ENCODE measurements at regions not wholly inside any gene's neighbourhood (a gene's known extent, or its start where the extent isn't known, plus 50 kb on each side); places are given as distances from the start of the nearest gene placed in this dataset.

DNA sequence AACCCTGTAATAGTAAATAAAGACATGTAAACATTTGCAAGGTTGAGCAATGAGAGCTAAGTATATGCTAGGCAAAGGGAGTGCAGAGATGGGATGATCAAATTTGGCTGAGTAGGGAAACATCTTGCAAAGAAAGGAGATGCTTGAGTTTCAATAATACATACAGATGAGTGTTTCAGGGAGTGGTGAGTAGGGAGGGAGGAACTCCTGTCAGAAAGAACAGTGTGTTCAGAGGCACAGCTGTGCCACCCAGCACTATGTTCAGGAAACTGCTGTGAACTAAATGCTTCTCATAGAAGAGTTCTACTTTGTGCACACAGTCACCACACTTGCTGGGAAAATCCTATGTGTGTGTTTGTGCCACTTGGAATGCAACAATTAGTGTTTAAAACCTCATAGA is 1077.1 kb downstream of the UQCRFS1 start (continued):
- TF ChIP-seq ZNF592 (IDR thresholded peaks at IDR 0.05), result no peak
- no peak for TF ChIP-seq ZBTB33 (IDR thresholded peaks at IDR 0.05)
- TF ChIP-seq RAD21 (IDR thresholded peaks at IDR 0.05; ENCODE audit: insufficient read depth, low read depth, low read length), result no peak
- TF ChIP-seq KDM1A (IDR thresholded peaks at IDR 0.05; ENCODE audit: borderline replicate concordance), result no peak
- TF ChIP-seq ZNF217 (IDR thresholded peaks at IDR 0.05), result no peak

DNA sequence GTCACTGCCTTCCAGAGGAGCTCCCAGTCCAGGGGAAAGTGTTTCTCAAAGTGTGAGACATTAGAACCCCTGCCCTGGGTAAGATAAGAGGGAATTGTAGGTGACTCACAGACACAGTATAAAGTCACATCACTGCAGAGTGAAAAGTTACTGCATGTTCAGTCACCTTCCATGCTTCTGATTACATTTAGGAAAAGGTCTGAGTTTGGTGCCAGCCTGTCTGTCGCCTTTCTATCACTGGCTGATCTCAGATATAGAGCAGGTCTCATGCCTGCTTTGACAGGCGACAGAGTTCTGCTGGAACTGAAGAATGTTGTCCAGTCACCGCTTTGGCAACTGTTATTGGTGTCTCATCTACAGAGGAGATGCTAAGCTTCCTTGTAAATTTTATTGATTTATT is 1078.6 kb downstream of the UQCRFS1 start:
- POLR2A ChIA-PET, result interaction anchor here (0.5 kb wide), 1 partner anchor 14 kb away, joined by 3 read pairs; no protein-coding TSS in a partner anchor
- no peak overlapping the region for H3K4me3 ChIP-seq
- no peaks in the 10 kb centered on the region for H3K4me1 ChIP-seq (ENCODE audit: control insufficient read depth, insufficient read depth, low read length)
- FAIRE-seq, result no peak
- ATAC-seq, result no peak
- intact Hi-C loops (cut with micrococcal nuclease; ENCODE audit: unreplicated experiment), result no loop called here
- CTCF ChIA-PET, result interaction anchor here (1.1 kb wide), 1 partner anchor 76 kb away, joined by 3 read pairs; no protein-coding TSS in a partner anchor
- H4K20me1 ChIP-seq (ENCODE audit: control insufficient read depth, insufficient read depth), result no peaks in the 10 kb centered on the region
- no peaks in the 10 kb centered on the region for H3K36me3 ChIP-seq (ENCODE audit: control insufficient read depth in 2 of 2, insufficient read depth in 2 of 2, low read length in 1 of 2)
- H2AFZ ChIP-seq (ENCODE audit: control insufficient read depth, low read depth, low read length), result no peak overlapping the region
- no peaks in the 10 kb centered on the region for H3K27me3 ChIP-seq (replicated peaks in 1 of 2; ENCODE audit: control insufficient read depth in 2 of 2, insufficient read depth in 2 of 2, low read length in 1 of 2)
- H3K4me2 ChIP-seq (ENCODE audit: control insufficient read depth, insufficient read depth), result no peak overlapping the region
- WGBS (ENCODE audit: insufficient coverage, insufficient replicate concordance, low lambda C conversion rate, missing lambda C conversion rate), result 19% methylated on average over 3 of the region's 3 CpGs
- BruUV-seq (replicated peaks), result no TSS peak
- H3K9ac ChIP-seq (ENCODE audit: control insufficient read depth, insufficient read depth, low read length), result no peak overlapping the region
- no peaks in the 10 kb centered on the region for H3K79me2 ChIP-seq (ENCODE audit: control insufficient read depth, insufficient read depth, low read length)
- no peaks in the 10 kb centered on the region for H3K9me3 ChIP-seq (replicated peaks; ENCODE audit: control insufficient read depth, insufficient read depth, low read length)
- no peak for DNase-seq (ENCODE audit: low read depth, low spot score)
- RAD21 ChIA-PET (ENCODE audit: unreplicated experiment), result no interaction called here
- SMC1A ChIA-PET (ENCODE audit: uncharacterized antibody, unreplicated experiment), result interaction anchor here (1.0 to 1.5 kb wide), 3 partner anchors 14 to 81 kb away, joined by 3 to 6 read pairs (median 5); no protein-coding TSS in a partner anchor
- in situ Hi-C loops (cut with MboI), result no loop called here
- no peak overlapping the region for H3K27ac ChIP-seq (ENCODE audit: control insufficient read depth, insufficient read depth)
- TF ChIP-seq NR2C2 (IDR thresholded peaks at IDR 0.05; ENCODE audit: borderline replicate concordance, control insufficient read depth, insufficient read length, low read depth), result no peak
- no peak for TF ChIP-seq ELK1 (IDR thresholded peaks at IDR 0.05; ENCODE audit: low read depth, low read length)
- TF ChIP-seq YY1 (IDR thresholded peaks at IDR 0.05; ENCODE audit: low read depth, low read length), result no peak
- TF ChIP-seq POLR2AphosphoS2 (IDR thresholded peaks at IDR 0.05; ENCODE audit: low read depth, low read length), result no peak
- TF ChIP-seq, protein P1, sequence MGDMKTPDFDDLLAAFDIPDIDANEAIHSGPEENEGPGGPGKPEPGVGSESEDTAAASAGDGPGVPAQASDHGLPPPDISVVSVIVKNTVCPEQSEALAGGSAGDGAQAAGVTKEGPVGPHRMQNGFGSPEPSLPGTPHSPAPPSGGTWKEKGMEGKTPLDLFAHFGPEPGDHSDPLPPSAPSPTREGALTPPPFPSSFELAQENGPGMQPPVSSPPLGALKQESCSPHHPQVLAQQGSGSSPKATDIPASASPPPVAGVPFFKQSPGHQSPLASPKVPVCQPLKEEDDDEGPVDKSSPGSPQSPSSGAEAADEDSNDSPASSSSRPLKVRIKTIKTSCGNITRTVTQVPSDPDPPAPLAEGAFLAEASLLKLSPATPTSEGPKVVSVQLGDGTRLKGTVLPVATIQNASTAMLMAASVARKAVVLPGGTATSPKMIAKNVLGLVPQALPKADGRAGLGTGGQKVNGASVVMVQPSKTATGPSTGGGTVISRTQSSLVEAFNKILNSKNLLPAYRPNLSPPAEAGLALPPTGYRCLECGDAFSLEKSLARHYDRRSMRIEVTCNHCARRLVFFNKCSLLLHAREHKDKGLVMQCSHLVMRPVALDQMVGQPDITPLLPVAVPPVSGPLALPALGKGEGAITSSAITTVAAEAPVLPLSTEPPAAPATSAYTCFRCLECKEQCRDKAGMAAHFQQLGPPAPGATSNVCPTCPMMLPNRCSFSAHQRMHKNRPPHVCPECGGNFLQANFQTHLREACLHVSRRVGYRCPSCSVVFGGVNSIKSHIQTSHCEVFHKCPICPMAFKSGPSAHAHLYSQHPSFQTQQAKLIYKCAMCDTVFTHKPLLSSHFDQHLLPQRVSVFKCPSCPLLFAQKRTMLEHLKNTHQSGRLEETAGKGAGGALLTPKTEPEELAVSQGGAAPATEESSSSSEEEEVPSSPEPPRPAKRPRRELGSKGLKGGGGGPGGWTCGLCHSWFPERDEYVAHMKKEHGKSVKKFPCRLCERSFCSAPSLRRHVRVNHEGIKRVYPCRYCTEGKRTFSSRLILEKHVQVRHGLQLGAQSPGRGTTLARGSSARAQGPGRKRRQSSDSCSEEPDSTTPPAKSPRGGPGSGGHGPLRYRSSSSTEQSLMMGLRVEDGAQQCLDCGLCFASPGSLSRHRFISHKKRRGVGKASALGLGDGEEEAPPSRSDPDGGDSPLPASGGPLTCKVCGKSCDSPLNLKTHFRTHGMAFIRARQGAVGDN (IDR thresholded peaks at IDR 0.05), result no peak
- TF ChIP-seq EP300 (IDR thresholded peaks at IDR 0.05; ENCODE audit: borderline replicate concordance in 1 of 2, control insufficient read depth in 1 of 2, low read depth in 2 of 2, low read length in 2 of 2), result no peak
